Mucosa of rectum (tissue), 2 donors: ENCODE measurements at regions not wholly inside any gene's neighbourhood (a gene's known extent, or its start where the extent isn't known, plus 50 kb on each side); places are given as distances from the start of the nearest gene placed in this dataset.

Source experiments
- H3K27ac ChIP-seq, 2 donors: one replicate each; pipeline ENCODE4 v1.7.0; 2013; ENCODE audit warnings: inconsistent platforms in 2 of 2, low read depth in 2 of 2, low read length in 2 of 2
- H3K27me3 ChIP-seq, 2 donors: one replicate each; pipeline ENCODE4 v1.7.0; 2013; ENCODE audit warnings: low read length in 2 of 2; ENCODE audit not compliant: control insufficient read depth in 2 of 2, insufficient read depth in 2 of 2
- H3K36me3 ChIP-seq, 2 donors: one replicate each; pipeline ENCODE4 v1.7.0; 2013; ENCODE audit warnings: low read length in 2 of 2; ENCODE audit not compliant: control insufficient read depth in 2 of 2, insufficient read depth in 2 of 2
- H3K4me1 ChIP-seq, 2 donors: one replicate each; pipeline ENCODE4 v1.7.0; 2013; ENCODE audit warnings: low read length in 2 of 2, mild to moderate bottlenecking in 1 of 2; ENCODE audit not compliant: control insufficient read depth in 2 of 2, insufficient read depth in 2 of 2
- H3K4me3 ChIP-seq, 2 donors: one replicate each; pipeline ENCODE4 v1.7.0; 2013; ENCODE audit warnings: low read length in 2 of 2
- H3K9ac ChIP-seq, 2 donors: one replicate each; pipeline ENCODE4 v1.7.0; 2013; ENCODE audit warnings: low read length in 2 of 2, low read depth in 1 of 2, mild to moderate bottlenecking in 1 of 2
- H3K9me3 ChIP-seq, 2 donors: one replicate each; pipeline ENCODE4 v1.7.0; 2013; ENCODE audit warnings: low read length in 2 of 2; ENCODE audit not compliant: control insufficient read depth in 2 of 2
- donor health status: healthy.
- donor health status: Normal muscosa, but diverticular disease.

DNA sequence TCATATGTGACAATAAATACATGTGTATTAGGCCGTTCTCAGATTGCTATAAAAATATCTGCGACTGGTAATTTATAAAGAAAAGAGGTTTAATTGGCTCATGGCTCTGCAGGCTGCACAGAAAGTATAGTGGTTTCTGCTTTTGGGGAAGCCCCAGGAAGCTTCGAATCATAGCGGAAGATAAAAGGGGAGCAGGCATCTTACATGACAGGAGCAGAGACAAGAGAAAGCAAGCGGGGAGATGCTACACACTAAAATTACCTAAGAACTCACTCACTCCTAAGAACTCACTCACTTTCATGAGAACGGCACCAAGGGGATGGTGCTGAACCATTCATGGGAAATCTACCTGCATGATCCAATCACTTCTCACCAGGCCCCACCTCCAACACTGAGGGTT lies 284.9 kb downstream of the OTUD1 start:
- no peaks in the 10 kb centered on the region for H3K27me3 ChIP-seq

DNA sequence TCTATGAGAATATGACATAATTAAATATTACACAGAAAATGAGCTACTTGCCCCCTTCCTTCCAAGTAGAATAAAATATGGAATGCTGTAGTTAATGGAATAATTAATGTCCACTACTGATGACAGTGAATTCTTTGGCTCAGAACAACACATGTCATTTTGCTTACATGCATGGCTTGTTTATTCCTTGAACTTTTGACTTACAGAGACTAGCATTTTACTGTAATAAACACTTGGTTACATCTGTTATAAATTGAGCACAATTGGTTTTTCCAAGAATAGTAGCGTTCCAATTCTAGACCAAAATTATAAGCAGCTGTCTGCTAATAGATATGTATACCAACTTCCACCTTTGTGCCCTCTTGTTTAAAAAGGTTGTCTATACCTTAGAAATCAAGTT lies 286.7 kb downstream of the OTUD1 start:
- Histone ChIP-seq H3K9ac (no peak overlapping the region), H3K9me3 (no peaks in the 10 kb centered on the region), H3K27me3 (no peaks in the 10 kb centered on the region), H3K36me3 (no peaks in the 10 kb centered on the region), H3K27ac (no peak overlapping the region), H3K4me1 (no peaks in the 10 kb centered on the region), H3K4me3 (no peak overlapping the region)

More for the DNA sequence above, 284.9 kb downstream of the OTUD1 start:
- Histone ChIP-seq H3K4me3 (no peak overlapping the region), H3K4me1 (no peaks in the 10 kb centered on the region), H3K9ac (no peak overlapping the region), H3K36me3 (no peaks in the 10 kb centered on the region), H3K9me3 (no peaks in the 10 kb centered on the region), H3K27ac (no peak overlapping the region)

DNA sequence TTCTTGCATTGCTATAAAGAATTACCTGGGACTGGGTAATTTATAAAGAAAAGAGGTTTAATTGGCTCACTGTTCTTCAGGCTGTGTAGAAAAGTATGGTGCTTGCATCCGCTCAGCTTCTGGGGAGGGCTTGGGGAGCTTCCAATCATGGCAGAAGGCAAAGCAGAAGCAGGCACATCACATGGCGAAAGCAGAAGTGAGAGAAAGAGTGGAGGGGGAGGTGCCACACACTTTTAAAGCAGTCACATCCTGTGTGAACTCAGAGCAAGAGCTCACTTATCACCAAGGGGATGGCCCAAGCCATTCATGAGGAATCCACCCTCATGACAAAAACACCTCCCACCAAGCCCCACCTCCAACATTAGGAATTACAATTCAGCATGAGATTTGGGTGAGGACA lies 303.5 kb downstream of the OTUD1 start:
- no peak overlapping the region for H3K27ac ChIP-seq
- no peaks in the 10 kb centered on the region for H3K4me1 ChIP-seq
- H3K9me3 ChIP-seq: no peaks in the 10 kb centered on the region
- H3K36me3 ChIP-seq: no peaks in the 10 kb centered on the region
- no peaks in the 10 kb centered on the region for H3K27me3 ChIP-seq
- H3K9ac ChIP-seq: no peak overlapping the region
- no peak overlapping the region for H3K4me3 ChIP-seq

DNA sequence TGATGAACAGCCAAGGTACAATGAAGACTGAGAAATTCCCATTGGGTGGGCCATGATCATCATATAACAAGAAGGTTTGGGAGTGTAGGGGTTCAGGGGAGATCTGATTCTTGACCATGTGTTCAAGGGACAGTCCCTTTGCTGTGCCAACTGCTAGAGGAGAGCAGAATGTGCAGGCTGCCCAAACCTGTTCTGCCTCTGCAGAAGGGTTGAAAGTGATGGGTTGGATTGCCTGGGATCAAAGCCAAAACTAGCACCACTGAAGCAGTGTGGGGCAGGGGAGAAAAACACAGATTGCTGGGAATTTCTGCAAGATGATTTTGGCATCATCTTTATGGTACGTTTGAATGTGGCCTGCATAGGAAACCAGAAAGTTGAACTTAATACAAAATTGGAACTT lies 303.9 kb downstream of the OTUD1 start:
- no peak overlapping the region for H3K27ac ChIP-seq
- H3K27me3 ChIP-seq: no peaks in the 10 kb centered on the region
- no peaks in the 10 kb centered on the region for H3K9me3 ChIP-seq
- no peak overlapping the region for H3K4me3 ChIP-seq
- no peaks in the 10 kb centered on the region for H3K36me3 ChIP-seq
- no peaks in the 10 kb centered on the region for H3K4me1 ChIP-seq
- H3K9ac ChIP-seq: no peak overlapping the region

DNA sequence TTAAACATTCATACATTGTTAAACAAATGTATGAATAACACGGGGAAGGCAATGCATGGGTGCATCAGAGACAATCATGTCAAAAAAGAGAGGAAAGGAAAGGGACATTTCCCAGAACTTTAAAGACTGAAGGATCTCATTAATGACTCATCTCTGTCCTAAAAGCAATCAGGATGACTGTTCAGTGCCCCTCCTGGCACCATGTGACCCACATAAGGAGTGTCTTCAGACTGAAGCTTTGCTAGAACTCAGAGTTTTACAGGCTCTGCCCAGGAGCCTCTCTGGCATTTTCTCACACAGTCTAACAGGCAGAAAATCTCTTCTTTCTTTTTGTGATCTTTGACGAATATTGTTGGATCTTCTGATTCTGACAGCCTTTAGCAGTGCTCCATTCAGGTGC lies 315.3 kb downstream of the OTUD1 start:
- Histone ChIP-seq H3K4me1 (no peaks in the 10 kb centered on the region), H3K9ac (no peak overlapping the region), H3K36me3 (no peaks in the 10 kb centered on the region), H3K27ac (no peak overlapping the region), H3K27me3 (no peaks in the 10 kb centered on the region), H3K9me3 (no peaks in the 10 kb centered on the region), H3K4me3 (no peak overlapping the region)

DNA sequence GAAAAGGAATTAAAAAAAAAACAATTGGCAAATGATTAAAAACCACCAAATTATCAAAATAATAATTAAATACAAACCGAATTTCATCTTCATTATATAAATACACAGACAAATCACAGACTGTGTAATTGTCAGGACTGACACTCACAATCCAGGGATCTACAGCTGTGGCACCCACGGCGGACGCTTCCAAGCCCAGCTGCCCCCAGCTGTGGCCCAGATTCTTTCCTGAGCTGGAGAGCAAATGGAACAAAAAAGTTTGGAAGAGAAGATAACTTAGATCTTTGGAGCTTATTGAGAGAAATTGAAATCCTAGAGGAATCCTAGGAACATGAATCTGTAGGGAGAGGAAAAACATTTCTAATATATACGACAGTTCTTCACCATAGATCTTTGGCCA lies 316.1 kb downstream of the OTUD1 start:
- Histone ChIP-seq H3K36me3 (no peaks in the 10 kb centered on the region), H3K4me3 (no peak overlapping the region)

DNA sequence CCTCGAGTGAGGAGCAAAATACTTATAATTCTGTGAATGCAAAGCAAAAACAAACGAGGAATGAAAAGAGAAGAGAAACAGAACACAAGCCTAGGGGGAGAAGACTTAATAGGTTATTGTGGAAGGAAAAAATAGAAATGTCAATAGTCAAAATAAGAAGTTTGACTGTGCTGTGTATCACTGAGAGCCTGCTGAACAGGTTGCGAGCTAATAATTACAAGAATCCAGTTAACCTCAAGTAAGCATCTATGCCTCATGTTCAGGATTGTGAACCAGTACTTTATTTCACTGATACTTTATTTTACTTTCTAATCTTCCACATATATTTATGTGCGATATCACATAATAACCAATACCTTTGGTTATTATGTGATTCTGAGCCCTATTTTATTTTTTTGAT lies 316.7 kb downstream of the OTUD1 start:
- Histone ChIP-seq H3K9ac (no peak overlapping the region), H3K4me1 (no peaks in the 10 kb centered on the region), H3K4me3 (no peak overlapping the region), H3K36me3 (no peaks in the 10 kb centered on the region), H3K27ac (no peak overlapping the region), H3K27me3 (no peaks in the 10 kb centered on the region), H3K9me3 (no peaks in the 10 kb centered on the region)

More for the DNA sequence above, 316.1 kb downstream of the OTUD1 start:
- Histone ChIP-seq H3K9ac (no peak overlapping the region), H3K27ac (no peak overlapping the region), H3K4me1 (no peaks in the 10 kb centered on the region), H3K9me3 (no peaks in the 10 kb centered on the region), H3K27me3 (no peaks in the 10 kb centered on the region)

DNA sequence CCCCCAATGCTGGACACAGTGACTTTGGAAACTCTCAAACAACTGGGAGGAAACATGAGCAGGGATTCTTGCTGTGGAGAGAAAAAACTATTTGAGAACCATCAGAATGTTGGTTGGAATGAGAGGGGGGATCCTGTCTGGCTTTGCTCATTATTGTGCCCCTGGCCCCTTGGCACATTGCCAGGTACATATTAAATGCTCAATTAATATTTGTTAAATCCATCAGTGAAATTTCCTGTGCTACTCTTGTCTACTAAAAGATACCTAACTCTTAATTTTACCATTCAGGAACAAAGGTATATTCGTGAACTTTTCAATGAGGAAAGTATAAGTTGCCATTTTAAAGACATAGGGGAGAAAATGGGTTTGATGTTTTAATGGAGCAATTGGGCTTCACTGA lies 329.4 kb downstream of the OTUD1 start:
- no peak overlapping the region for H3K9ac ChIP-seq

DNA sequence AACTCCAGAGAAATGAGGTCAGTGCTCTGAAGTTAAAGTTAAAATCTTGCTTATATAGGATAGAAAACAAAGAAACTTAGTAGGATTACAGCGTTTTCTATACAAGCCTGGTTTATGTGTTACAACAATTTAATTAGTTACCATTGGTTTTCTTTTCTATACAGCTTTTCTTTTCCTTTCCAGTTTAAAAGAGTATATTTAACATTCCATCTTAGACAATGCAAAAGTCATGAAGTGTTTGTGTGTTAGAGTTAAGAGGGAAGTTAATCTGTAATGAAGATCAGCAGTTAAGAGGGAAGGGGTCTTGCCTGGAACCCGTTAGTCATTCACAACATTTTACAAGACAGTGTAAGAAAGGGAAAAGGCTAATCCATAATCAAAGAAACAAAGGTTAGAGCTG lies 338.3 kb downstream of the OTUD1 start:
- H3K27me3 ChIP-seq: no peaks in the 10 kb centered on the region
- H3K4me1 ChIP-seq: no peaks in the 10 kb centered on the region

More for the DNA sequence above, 329.4 kb downstream of the OTUD1 start:
- H3K4me3 ChIP-seq: no peak overlapping the region
- H3K27ac ChIP-seq: no peak overlapping the region
- H3K36me3 ChIP-seq: no peaks in the 10 kb centered on the region
- H3K9me3 ChIP-seq: peaks cover 0 to 2% of the 10 kb centered on the region in 2 donors
- no peaks in the 10 kb centered on the region for H3K4me1 ChIP-seq
- no peaks in the 10 kb centered on the region for H3K27me3 ChIP-seq

DNA sequence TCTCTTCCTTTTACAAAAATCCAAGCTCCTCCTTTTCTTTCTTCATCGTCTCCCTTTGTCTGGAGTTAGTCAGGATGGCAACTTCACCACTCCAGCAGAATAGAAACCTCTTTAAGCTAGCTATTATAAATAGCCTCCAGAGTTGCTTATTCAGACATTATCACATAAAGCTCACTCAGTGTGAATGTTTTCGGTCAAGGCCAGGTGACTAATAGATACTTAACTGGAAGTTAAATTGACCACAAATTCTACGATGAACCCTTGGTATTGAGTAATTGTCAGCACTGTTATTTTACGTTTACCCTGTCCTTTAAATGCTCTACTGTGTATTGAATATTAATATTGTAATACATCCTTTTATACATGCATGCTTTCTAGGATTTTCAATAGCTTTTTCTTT lies 340.4 kb downstream of the OTUD1 start:
- Histone ChIP-seq H3K9ac (no peak overlapping the region), H3K27ac (no peak overlapping the region), H3K36me3 (no peaks in the 10 kb centered on the region), H3K4me1 (no peaks in the 10 kb centered on the region), H3K9me3 (no peaks in the 10 kb centered on the region), H3K4me3 (no peak overlapping the region), H3K27me3 (no peaks in the 10 kb centered on the region)

More for the DNA sequence above, 338.3 kb downstream of the OTUD1 start:
- Histone ChIP-seq H3K4me3 (no peak overlapping the region), H3K9me3 (no peaks in the 10 kb centered on the region), H3K36me3 (no peaks in the 10 kb centered on the region), H3K27ac (no peak overlapping the region), H3K9ac (no peak overlapping the region)

DNA sequence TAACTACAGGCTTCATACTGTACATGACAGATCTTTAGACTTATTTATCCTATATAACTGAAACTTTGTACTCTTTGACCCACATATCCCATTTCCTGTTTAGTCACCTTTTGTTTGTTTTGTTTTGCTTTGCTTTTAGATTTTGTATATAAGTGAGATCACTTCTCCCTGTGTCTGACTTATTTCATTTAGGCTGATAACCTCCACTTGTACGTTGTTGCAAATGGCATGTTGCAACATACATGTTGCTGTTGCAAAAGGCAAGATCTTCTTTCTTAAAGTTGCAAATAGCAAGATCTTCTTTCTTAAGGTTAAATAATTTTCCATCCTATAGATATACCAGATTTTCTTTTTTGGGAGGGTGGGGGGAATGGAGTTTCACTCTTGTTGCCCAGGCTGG lies 341.5 kb downstream of the OTUD1 start:
- H3K27ac ChIP-seq: no peak overlapping the region
- no peaks in the 10 kb centered on the region for H3K27me3 ChIP-seq
- H3K9me3 ChIP-seq: no peaks in the 10 kb centered on the region
- no peaks in the 10 kb centered on the region for H3K4me1 ChIP-seq
- no peaks in the 10 kb centered on the region for H3K36me3 ChIP-seq
- H3K4me3 ChIP-seq: no peak overlapping the region
- H3K9ac ChIP-seq: no peak overlapping the region
